Natural killer cell (primary cell): ENCODE measurements at regions not wholly inside any gene's neighbourhood (a gene's known extent, or its start where the extent isn't known, plus 50 kb on each side); places are given as distances from the start of the nearest gene placed in this dataset.
"Not testable (repeated sequence)": the region's sequence is repeated elsewhere in the genome, so short reads cannot be mapped to it uniquely, and the experiment has no call there.

Experiments used
- ATAC-seq, 3 donors: fragments of 150-1000 bp in 2 of 3; fragments of 200-7000 bp in 1 of 3; cut with Tn5 transposase; 1 replicate in 1 of 3; 2 replicates in 2 of 3; pipeline ENCODE4 v1.10.0; 2021; ENCODE audit warnings: mild to moderate bottlenecking in 2 of 3, moderate library complexity in 2 of 3
- DNase-seq, 2 donors: peaks; one replicate each; pipeline versions ENCODE4 v3.0.0 to v3.0.0-alpha.2; 2013 to 2021; ENCODE audit warnings: mixed read lengths in 1 of 2
- H3K27ac ChIP-seq: one replicate; pipeline ENCODE4 v1.5.1; 2013; ENCODE audit warnings: mild to moderate bottlenecking, low read length
- H3K27me3 ChIP-seq: one replicate; pipeline ENCODE4 v1.6.1; 2013; ENCODE audit warnings: low read length; ENCODE audit not compliant: control insufficient read depth, insufficient read depth
- H3K36me3 ChIP-seq: one replicate; pipeline ENCODE4 v1.6.1; 2013; ENCODE audit warnings: low read length; ENCODE audit not compliant: control insufficient read depth, insufficient read depth
- H3K4me1 ChIP-seq: one replicate; pipeline ENCODE4 v1.6.1; 2013; ENCODE audit warnings: low read length; ENCODE audit not compliant: control insufficient read depth, insufficient read depth
- H3K4me3 ChIP-seq: one replicate; pipeline ENCODE4 v1.5.1; 2013; ENCODE audit warnings: low read length
- H3K9me3 ChIP-seq: one replicate; pipeline ENCODE4 v1.6.1; 2013; ENCODE audit warnings: low read length; ENCODE audit not compliant: control insufficient read depth, insufficient read depth
- H3K27ac Mint-ChIP-seq, 2 donors: one replicate each; pipeline ENCODE4 v1.8.0; 2022; ENCODE audit warnings: mild to moderate bottlenecking in 2 of 2, mixed read lengths in 2 of 2, moderate library complexity in 1 of 2
- H3K27me3 Mint-ChIP-seq, 2 donors: one replicate each; pipeline ENCODE4 v1.8.0; 2022; ENCODE audit warnings: low read depth in 2 of 2, mixed read lengths in 2 of 2
- H3K36me3 Mint-ChIP-seq: one replicate; pipeline ENCODE4 v1.8.0; 2022; ENCODE audit warnings: mixed read lengths
- H3K4me1 Mint-ChIP-seq, 2 donors: one replicate each; pipeline ENCODE4 v1.8.0; 2022; ENCODE audit warnings: mixed read lengths in 2 of 2
- H3K4me3 Mint-ChIP-seq: one replicate; pipeline ENCODE4 v1.8.0; 2022; ENCODE audit warnings: mild to moderate bottlenecking, moderate library complexity, mixed read lengths
- H3K9me3 Mint-ChIP-seq, 2 donors: one replicate each; pipeline ENCODE4 v1.8.0; 2022; ENCODE audit warnings: mixed read lengths in 2 of 2
- CTCF ChIP-seq: fragments of 200-600 bp; IDR thresholded peaks from one replicate; pipeline ENCODE4 v1.8.0; 2022; ENCODE audit warnings: antibody characterized with exemption
- WGBS: methylation state at CpG from one replicate; pipeline ENCODE4 v1.1.7; 2013; ENCODE audit warnings: missing lambda C conversion rate; ENCODE audit not compliant: insufficient coverage; 5-methylcytosine and 5-hydroxymethylcytosine counted together
- intact Hi-C: fragments of 100-400 bp; cut with micrococcal nuclease; formaldehyde crosslinking; loops from one replicate; pipeline ENCODE4 v1.14.2; 2022

- no peak for ATAC-seq
- Mint-ChIP-seq H3K9me3 (no peaks in the 10 kb centered on the region), H3K27ac (no peak overlapping the region), H3K36me3 (no peaks in the 10 kb centered on the region), H3K4me1 (no peaks in the 10 kb centered on the region), H3K4me3 (no peak overlapping the region), H3K27me3 (peaks cover 0 to 3% of the 10 kb centered on the region in 2 donors)
- no peak overlapping the region for H3K27ac ChIP-seq
- no peaks in the 10 kb centered on the region for H3K36me3 ChIP-seq
- no peak for TF ChIP-seq CTCF
- intact Hi-C loops: no loop called here
- no peaks in the 10 kb centered on the region for H3K27me3 ChIP-seq
- no peaks in the 10 kb centered on the region for H3K9me3 ChIP-seq
- DNase-seq: no peak
- no peaks in the 10 kb centered on the region for H3K4me1 ChIP-seq
- H3K4me3 ChIP-seq: no peak overlapping the region
- no CpG with 5 or more reads among the region's 5 CpGs for WGBS
Observed at GRCh38 chrX:129361576-129361975, 161.7 kb downstream of the SMARCA1 start.

- WGBS: 41% methylated on average over 4 of the region's 5 CpGs
- Histone ChIP-seq H3K4me3 (no peak overlapping the region), H3K27ac (no peak overlapping the region), H3K9me3 (no peaks in the 10 kb centered on the region), H3K4me1 (no peaks in the 10 kb centered on the region), H3K27me3 (no peaks in the 10 kb centered on the region), H3K36me3 (no peaks in the 10 kb centered on the region)
- Mint-ChIP-seq H3K36me3 (no peaks in the 10 kb centered on the region), H3K4me3 (no peak overlapping the region), H3K4me1 (no peaks in the 10 kb centered on the region), H3K27ac (no peak overlapping the region), H3K9me3 (no peaks in the 10 kb centered on the region), H3K27me3 (no peaks in the 10 kb centered on the region)
- peak in 1 of 3 donors; percentile 77 for ATAC-seq
- intact Hi-C loops: no loop called here
- no peak for TF ChIP-seq CTCF
- peak in 1 of 2 donors; percentile 53 for DNase-seq
Observed at GRCh38 chrX:129360175-129360574, 163.1 kb downstream of the SMARCA1 start.

GRCh38 chrX:129359269-129359668, 164.0 kb downstream of the SMARCA1 start:
- H3K9me3 ChIP-seq: no peaks in the 10 kb centered on the region
- H3K36me3 ChIP-seq: no peaks in the 10 kb centered on the region
- intact Hi-C loops: no loop called here
- H3K4me1 ChIP-seq: no peaks in the 10 kb centered on the region
- Mint-ChIP-seq H3K9me3 (no peaks in the 10 kb centered on the region), H3K4me3 (no peak overlapping the region), H3K36me3 (no peaks in the 10 kb centered on the region), H3K27me3 (peaks cover 0 to 6% of the 10 kb centered on the region in 2 donors), H3K27ac (no peak overlapping the region), H3K4me1 (no peaks in the 10 kb centered on the region)
- ATAC-seq: no peak
- no peak for TF ChIP-seq CTCF
- no peak for DNase-seq
- H3K27me3 ChIP-seq: no peaks in the 10 kb centered on the region
- no peak overlapping the region for H3K27ac ChIP-seq
- no peak overlapping the region for H3K4me3 ChIP-seq
- 89% methylated on average over 1 of the region's 2 CpGs for WGBS

GRCh38 chrX:129357428-129357827, 165.9 kb downstream of the SMARCA1 start:
- H3K36me3 Mint-ChIP-seq, H3K27ac ChIP-seq, H3K4me3 ChIP-seq, H3K27me3 ChIP-seq, H3K36me3 ChIP-seq, ATAC-seq, H3K9me3 ChIP-seq, DNase-seq, intact Hi-C loops, H3K9me3 Mint-ChIP-seq, H3K4me1 Mint-ChIP-seq, H3K27ac Mint-ChIP-seq, H3K4me1 ChIP-seq, H3K4me3 Mint-ChIP-seq: not testable (repeated sequence)
- H3K27me3 Mint-ChIP-seq: peaks cover 8 to 21% of the 10 kb centered on the region in 2 donors
- no CpG with 5 or more reads among the region's 4 CpGs for WGBS
